HL-60 (cell line): ENCODE measurements at regions not wholly inside any gene's neighbourhood (a gene's known extent, or its start where the extent isn't known, plus 50 kb on each side); places are given as distances from the start of the nearest gene placed in this dataset.

Experiments
- POLR2AphosphoS5 ChIP-seq: IDR thresholded peaks from 2 replicates; pipeline ENCODE4 v1.6.1; 2012; ENCODE audit warnings: low read depth
- SPI1 ChIP-seq: IDR thresholded peaks from 2 replicates; pipeline ENCODE4 v1.6.1; 2012; ENCODE audit warnings: low read depth, mild to moderate bottlenecking, borderline replicate concordance
- TF ChIP-seq, protein P1 (sequence below): IDR thresholded peaks from one replicate; pipeline ENCODE4 v1.5.1; 2011; ENCODE audit warnings: low read length, control low read depth, inconsistent platforms; ENCODE audit not compliant: insufficient read depth
- TF ChIP-seq, protein P2 (sequence below): IDR thresholded peaks from 2 replicates; pipeline ENCODE4 v1.6.1; 2012; ENCODE audit warnings: low read depth; ENCODE audit not compliant: insufficient replicate concordance

DNA sequence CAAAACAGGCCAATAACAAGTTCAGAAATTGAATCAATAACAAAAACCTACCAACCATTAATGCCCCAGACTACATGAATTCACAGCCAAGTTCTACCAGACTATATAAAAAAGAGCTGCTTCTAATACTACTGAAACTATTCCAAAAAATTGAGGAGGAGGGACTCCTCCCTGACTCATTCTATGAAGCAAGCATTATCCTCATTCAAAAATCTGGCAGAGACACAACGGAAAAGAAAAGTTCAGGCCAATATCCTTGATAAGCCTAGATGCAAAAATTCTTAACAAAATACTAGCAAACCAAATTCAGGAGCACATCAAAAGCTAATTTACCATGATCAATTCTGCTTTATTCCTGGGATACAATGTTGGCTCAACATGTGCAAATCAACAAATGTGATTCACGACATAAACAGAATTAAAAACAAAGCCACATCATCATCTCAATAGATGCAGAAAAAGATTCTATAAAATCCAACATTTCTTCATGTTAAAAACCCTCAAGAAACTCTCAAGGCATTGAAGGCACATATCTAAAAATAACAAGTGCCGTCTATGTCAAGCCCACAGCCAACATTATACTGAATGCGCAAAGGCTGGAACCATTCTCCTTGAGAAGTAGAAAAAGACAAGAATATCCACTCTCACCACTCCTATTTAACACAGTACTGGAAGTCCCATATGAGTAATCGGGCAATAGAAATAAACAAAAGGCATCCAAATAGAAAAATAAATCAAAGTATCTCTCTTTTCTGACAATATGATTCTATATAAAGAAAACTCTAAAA is 573.6 kb upstream of the GRM7 start:
- TF ChIP-seq POLR2AphosphoS5 (no peak), SPI1 (no peak)
- TF ChIP-seq, protein P1, sequence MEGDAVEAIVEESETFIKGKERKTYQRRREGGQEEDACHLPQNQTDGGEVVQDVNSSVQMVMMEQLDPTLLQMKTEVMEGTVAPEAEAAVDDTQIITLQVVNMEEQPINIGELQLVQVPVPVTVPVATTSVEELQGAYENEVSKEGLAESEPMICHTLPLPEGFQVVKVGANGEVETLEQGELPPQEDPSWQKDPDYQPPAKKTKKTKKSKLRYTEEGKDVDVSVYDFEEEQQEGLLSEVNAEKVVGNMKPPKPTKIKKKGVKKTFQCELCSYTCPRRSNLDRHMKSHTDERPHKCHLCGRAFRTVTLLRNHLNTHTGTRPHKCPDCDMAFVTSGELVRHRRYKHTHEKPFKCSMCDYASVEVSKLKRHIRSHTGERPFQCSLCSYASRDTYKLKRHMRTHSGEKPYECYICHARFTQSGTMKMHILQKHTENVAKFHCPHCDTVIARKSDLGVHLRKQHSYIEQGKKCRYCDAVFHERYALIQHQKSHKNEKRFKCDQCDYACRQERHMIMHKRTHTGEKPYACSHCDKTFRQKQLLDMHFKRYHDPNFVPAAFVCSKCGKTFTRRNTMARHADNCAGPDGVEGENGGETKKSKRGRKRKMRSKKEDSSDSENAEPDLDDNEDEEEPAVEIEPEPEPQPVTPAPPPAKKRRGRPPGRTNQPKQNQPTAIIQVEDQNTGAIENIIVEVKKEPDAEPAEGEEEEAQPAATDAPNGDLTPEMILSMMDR, result no peak
- TF ChIP-seq, protein P2, sequence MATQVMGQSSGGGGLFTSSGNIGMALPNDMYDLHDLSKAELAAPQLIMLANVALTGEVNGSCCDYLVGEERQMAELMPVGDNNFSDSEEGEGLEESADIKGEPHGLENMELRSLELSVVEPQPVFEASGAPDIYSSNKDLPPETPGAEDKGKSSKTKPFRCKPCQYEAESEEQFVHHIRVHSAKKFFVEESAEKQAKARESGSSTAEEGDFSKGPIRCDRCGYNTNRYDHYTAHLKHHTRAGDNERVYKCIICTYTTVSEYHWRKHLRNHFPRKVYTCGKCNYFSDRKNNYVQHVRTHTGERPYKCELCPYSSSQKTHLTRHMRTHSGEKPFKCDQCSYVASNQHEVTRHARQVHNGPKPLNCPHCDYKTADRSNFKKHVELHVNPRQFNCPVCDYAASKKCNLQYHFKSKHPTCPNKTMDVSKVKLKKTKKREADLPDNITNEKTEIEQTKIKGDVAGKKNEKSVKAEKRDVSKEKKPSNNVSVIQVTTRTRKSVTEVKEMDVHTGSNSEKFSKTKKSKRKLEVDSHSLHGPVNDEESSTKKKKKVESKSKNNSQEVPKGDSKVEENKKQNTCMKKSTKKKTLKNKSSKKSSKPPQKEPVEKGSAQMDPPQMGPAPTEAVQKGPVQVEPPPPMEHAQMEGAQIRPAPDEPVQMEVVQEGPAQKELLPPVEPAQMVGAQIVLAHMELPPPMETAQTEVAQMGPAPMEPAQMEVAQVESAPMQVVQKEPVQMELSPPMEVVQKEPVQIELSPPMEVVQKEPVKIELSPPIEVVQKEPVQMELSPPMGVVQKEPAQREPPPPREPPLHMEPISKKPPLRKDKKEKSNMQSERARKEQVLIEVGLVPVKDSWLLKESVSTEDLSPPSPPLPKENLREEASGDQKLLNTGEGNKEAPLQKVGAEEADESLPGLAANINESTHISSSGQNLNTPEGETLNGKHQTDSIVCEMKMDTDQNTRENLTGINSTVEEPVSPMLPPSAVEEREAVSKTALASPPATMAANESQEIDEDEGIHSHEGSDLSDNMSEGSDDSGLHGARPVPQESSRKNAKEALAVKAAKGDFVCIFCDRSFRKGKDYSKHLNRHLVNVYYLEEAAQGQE, result no peak
